C4-2B (cell line): ENCODE measurements at regions not wholly inside any gene's neighbourhood (a gene's known extent, or its start where the extent isn't known, plus 50 kb on each side); places are given as distances from the start of the nearest gene placed in this dataset.

Source experiments
- CTCF ChIP-seq: fragments of 450-650 bp; conservative IDR thresholded peaks from 2 replicates; pipeline ENCODE4 v1.5.1; 2017; ENCODE audit warnings: mild to moderate bottlenecking
- ZFX ChIP-seq: fragments of 450-650 bp; IDR thresholded peaks from 2 replicates; pipeline ENCODE4 v1.6.1; 2017

GRCh38 chr14:71491931-71492330, 440.3 kb upstream of the RGS6 start:
- TF ChIP-seq CTCF (no peak), ZFX (no peak)
